ENCODE measurements at regions not wholly inside any gene's neighbourhood (a gene's known extent, or its start where the extent isn't known, plus 50 kb on each side); places are given as distances from the start of the nearest gene placed in this dataset.
"Not testable (repeated sequence)": the region's sequence is repeated elsewhere in the genome, so short reads cannot be mapped to it uniquely, and the experiment has no call there.

GRCh38 chr11:134943544-134943943 lies 531.5 kb upstream of the B3GAT1 start:
- ATAC-seq (ENCODE audit: low FRiP score in 2 of 2) (no peak), DNase-seq (no peak)
- H3K4me3 ChIP-seq = no peak overlapping the region
- no peaks in the 10 kb centered on the region for H3K9me3 ChIP-seq
- TF ChIP-seq POLR2A (IDR thresholded peaks at IDR 0.05) = no peak
- TF ChIP-seq, protein P1, sequence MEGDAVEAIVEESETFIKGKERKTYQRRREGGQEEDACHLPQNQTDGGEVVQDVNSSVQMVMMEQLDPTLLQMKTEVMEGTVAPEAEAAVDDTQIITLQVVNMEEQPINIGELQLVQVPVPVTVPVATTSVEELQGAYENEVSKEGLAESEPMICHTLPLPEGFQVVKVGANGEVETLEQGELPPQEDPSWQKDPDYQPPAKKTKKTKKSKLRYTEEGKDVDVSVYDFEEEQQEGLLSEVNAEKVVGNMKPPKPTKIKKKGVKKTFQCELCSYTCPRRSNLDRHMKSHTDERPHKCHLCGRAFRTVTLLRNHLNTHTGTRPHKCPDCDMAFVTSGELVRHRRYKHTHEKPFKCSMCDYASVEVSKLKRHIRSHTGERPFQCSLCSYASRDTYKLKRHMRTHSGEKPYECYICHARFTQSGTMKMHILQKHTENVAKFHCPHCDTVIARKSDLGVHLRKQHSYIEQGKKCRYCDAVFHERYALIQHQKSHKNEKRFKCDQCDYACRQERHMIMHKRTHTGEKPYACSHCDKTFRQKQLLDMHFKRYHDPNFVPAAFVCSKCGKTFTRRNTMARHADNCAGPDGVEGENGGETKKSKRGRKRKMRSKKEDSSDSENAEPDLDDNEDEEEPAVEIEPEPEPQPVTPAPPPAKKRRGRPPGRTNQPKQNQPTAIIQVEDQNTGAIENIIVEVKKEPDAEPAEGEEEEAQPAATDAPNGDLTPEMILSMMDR (IDR thresholded peaks at IDR 0.05) = no peak
- TF ChIP-seq POLR2AphosphoS5 (IDR thresholded peaks at IDR 0.05) = no peak
- no peak for TF ChIP-seq EP300 (IDR thresholded peaks at IDR 0.05)
- H3K4me1 ChIP-seq = peaks cover 0 to 3% (median 0%) of the 10 kb centered on the region in 4 donors
- 87 to 88% methylated on average over 6 of the region's 6 CpGs for WGBS, 2 donors
- no peaks in the 10 kb centered on the region for H3K36me3 ChIP-seq
- H3K27ac ChIP-seq = no peak overlapping the region
- H3K27me3 ChIP-seq = no peaks in the 10 kb centered on the region

DNA sequence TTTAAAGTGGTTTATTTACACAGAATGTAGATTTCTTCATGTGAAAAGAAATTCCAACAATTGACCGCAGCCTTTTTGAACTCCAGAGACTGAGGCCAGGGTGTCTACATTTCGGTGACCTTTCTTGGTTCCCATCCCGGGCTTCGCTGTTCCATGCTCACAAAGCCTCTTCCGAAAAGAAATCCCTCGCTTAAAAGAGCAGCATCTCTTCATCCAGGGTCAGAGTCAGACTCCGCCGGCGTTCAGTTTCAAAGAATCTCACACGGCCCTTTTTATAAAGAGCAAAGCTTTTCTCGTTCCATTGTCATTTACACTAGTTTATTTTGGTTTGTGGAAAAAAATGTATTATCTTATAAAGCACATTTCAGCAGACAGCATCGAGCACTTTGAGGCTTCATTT lies 530.6 kb upstream of the B3GAT1 start:
- Histone ChIP-seq H3K9me3 (no peaks in the 10 kb centered on the region), H3K27me3 (no peaks in the 10 kb centered on the region), H3K27ac (no peak overlapping the region), H3K4me3 (no peak overlapping the region), H3K4me1 (no peaks in the 10 kb centered on the region), H3K36me3 (no peaks in the 10 kb centered on the region)
- DNase-seq (no peak), ATAC-seq (ENCODE audit: low FRiP score in 2 of 2) (no peak)
- no peak for TF ChIP-seq POLR2AphosphoS5 (IDR thresholded peaks at IDR 0.05)
- TF ChIP-seq, protein P1 (IDR thresholded peaks at IDR 0.05) = no peak
- TF ChIP-seq EP300 (IDR thresholded peaks at IDR 0.05) = no peak
- TF ChIP-seq POLR2A (IDR thresholded peaks at IDR 0.05) = no peak
- WGBS, 2 donors = 59% methylated on average over 12 of the region's 12 CpGs

GRCh38 chr11:134941936-134942600 lies 530.0 kb upstream of the B3GAT1 start:
- not testable (repeated sequence) for H3K27ac ChIP-seq, H3K9me3 ChIP-seq, H3K4me1 ChIP-seq, H3K4me3 ChIP-seq, H3K36me3 ChIP-seq, H3K27me3 ChIP-seq
- peak in 1 of 2 donors; percentile 57 for ATAC-seq (ENCODE audit: low FRiP score in 2 of 2)
- peak in 1 of 2 donors; percentile 86 for DNase-seq
- WGBS, 2 donors = 47 to 49% methylated on average over 18 of the region's 18 CpGs

DNA sequence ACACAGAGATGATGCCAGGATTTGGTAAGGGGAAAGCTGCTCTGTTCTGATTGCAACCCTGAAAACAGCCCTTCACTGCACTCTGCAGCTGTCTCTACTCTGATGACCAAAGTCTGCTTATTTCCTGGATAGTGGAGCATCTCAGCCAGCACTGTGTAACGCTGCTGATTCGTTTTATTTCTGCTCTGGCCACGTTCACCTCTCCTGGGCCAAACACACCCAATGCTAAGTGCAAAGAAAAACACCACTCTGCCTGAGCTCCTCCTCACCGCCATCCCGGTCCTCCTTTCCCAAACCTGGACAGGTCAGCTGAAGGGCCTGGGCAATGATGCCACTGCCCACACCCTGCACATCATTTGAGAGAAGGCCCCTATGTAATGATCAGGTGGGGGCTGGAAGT lies 529.3 kb upstream of the B3GAT1 start:
- H3K9me3 ChIP-seq = no peaks in the 10 kb centered on the region
- no peaks in the 10 kb centered on the region for H3K36me3 ChIP-seq
- 60 to 75% methylated on average over 5 of the region's 5 CpGs for WGBS, 2 donors
- TF ChIP-seq POLR2A (IDR thresholded peaks at IDR 0.05) (no peak), POLR2AphosphoS5 (IDR thresholded peaks at IDR 0.05) (no peak), EP300 (IDR thresholded peaks at IDR 0.05) (no peak)
- TF ChIP-seq, protein P1 (IDR thresholded peaks at IDR 0.05) = no peak
- ATAC-seq (ENCODE audit: low FRiP score in 2 of 2) (no peak), DNase-seq (no peak)
- H3K27ac ChIP-seq = no peak overlapping the region
- H3K27me3 ChIP-seq = no peaks in the 10 kb centered on the region
- no peaks in the 10 kb centered on the region for H3K4me1 ChIP-seq
- H3K4me3 ChIP-seq = no peak overlapping the region

DNA sequence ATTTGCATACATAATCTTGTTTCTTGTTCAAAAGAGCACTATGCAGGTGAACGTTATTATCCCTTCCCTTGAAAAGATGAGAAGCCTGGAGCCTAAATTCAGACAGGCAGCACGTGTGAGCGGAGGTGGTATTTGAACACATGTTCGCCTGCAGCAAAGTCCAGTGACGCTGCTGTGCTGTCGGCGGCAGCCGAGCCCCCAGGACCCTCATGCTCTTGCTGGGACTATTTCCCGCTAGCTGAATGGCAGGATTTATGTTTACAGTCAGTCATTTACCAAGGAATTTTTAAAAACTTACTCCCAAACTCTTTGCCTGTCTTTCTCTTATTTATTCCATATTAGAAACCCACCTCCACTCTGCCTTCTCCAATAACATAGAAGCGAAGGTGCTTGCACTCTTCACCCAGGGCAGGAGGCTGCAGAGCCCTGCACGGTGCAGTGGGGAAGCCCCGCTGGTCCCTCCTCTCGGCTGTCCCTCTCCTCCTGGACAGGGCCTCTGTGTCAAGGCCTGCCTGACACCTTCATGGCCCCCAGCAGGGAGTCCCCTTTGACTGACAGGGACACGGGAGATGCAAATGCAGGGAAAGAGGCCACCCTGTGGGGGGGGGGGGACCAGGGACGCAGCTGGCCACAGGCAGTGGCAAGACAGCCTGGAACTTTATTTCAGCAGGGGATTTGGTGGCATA lies 528.5 kb upstream of the B3GAT1 start:
- ATAC-seq (ENCODE audit: low FRiP score in 2 of 2) = no peak
- H3K27ac ChIP-seq = no peak overlapping the region
- no peaks in the 10 kb centered on the region for H3K27me3 ChIP-seq
- no peaks in the 10 kb centered on the region for H3K9me3 ChIP-seq
- no peaks in the 10 kb centered on the region for H3K4me1 ChIP-seq
- no peak for TF ChIP-seq EP300 (IDR thresholded peaks at IDR 0.05)
- TF ChIP-seq, protein P1 (IDR thresholded peaks at IDR 0.05) = no peak
- no peak for TF ChIP-seq POLR2A (IDR thresholded peaks at IDR 0.05)
- TF ChIP-seq POLR2AphosphoS5 (IDR thresholded peaks at IDR 0.05) = no peak
- no peak overlapping the region for H3K4me3 ChIP-seq
- WGBS, 2 donors = 79 to 81% methylated on average over 15 of the region's 15 CpGs
- no peak for DNase-seq
- H3K36me3 ChIP-seq = no peaks in the 10 kb centered on the region
